GM19035 (cell line): ENCODE measurements at regions not wholly inside any gene's neighbourhood (a gene's known extent, or its start where the extent isn't known, plus 50 kb on each side); places are given as distances from the start of the nearest gene placed in this dataset.
"Not testable (repeated sequence)": the region's sequence is repeated elsewhere in the genome, so short reads cannot be mapped to it uniquely, and the experiment has no call there.

Experiments
- ATAC-seq: cut with Tn5 transposase; IDR thresholded peaks from one replicate; pipeline ENCODE4 v1.9.1; 2021; ENCODE audit not compliant: unreplicated experiment

GRCh38 chr5:122665051-122665450 is 109.8 kb upstream of the SNX2 start:
- no peak for ATAC-seq

GRCh38 chr5:122668552-122668951 is 106.3 kb upstream of the SNX2 start:
- peak; percentile 60 for ATAC-seq

GRCh38 chr5:122669709-122670108 is 105.2 kb upstream of the SNX2 start:
- not testable (repeated sequence) for ATAC-seq

GRCh38 chr5:122673343-122673742 is 101.5 kb upstream of the SNX2 start:
- ATAC-seq: no peak

- ATAC-seq: no peak
These were observed 100.5 kb upstream of the SNX2 start for GRCh38 chr5:122674385-122674784.

- ATAC-seq: no peak
These were observed 94.1 kb upstream of the SNX2 start for GRCh38 chr5:122680623-122681350.

GRCh38 chr5:122683631-122684030 is 91.2 kb upstream of the SNX2 start:
- ATAC-seq: no peak

GRCh38 chr5:122690266-122690665 is 84.6 kb upstream of the SNX2 start:
- no peak for ATAC-seq

- ATAC-seq: no peak
These were observed 82.9 kb upstream of the SNX2 start for GRCh38 chr5:122691931-122692330.

GRCh38 chr5:122693963-122694362 is 80.9 kb upstream of the SNX2 start:
- no peak for ATAC-seq

- no peak for ATAC-seq
These were observed 80.0 kb upstream of the SNX2 start for GRCh38 chr5:122694884-122695283.

- not testable (repeated sequence) for ATAC-seq
These were observed 78.1 kb upstream of the SNX2 start for GRCh38 chr5:122696735-122697134.

- no peak for ATAC-seq
These were observed 77.7 kb upstream of the SNX2 start for GRCh38 chr5:122697191-122697590.

GRCh38 chr5:122699201-122699600 is 75.7 kb upstream of the SNX2 start:
- no peak for ATAC-seq

GRCh38 chr5:122701640-122702523 is 73.0 kb upstream of the SNX2 start:
- peak; percentile 100 for ATAC-seq

- ATAC-seq: no peak
These were observed 72.4 kb upstream of the SNX2 start for GRCh38 chr5:122702524-122702875.

GRCh38 chr5:122703203-122703602 is 71.7 kb upstream of the SNX2 start:
- ATAC-seq: no peak

- ATAC-seq: no peak
These were observed 70.4 kb upstream of the SNX2 start for GRCh38 chr5:122704247-122705036.

GRCh38 chr5:122705851-122706250 is 69.0 kb upstream of the SNX2 start:
- ATAC-seq: no peak

GRCh38 chr5:122707796-122708195 is 67.1 kb upstream of the SNX2 start:
- no peak for ATAC-seq

GRCh38 chr5:122713041-122713440 is 61.8 kb upstream of the SNX2 start:
- no peak for ATAC-seq

- ATAC-seq: no peak
These were observed 59.8 kb upstream of the SNX2 start for GRCh38 chr5:122715095-122715494.
